LNCaP clone FGC (cell line): ENCODE measurements at regions not wholly inside any gene's neighbourhood (a gene's known extent, or its start where the extent isn't known, plus 50 kb on each side); places are given as distances from the start of the nearest gene placed in this dataset.
A peak's percentile ranks its signal among the peaks of the same experiment; 100 is the strongest.

Experiments used
- DNase-seq: peaks from one replicate; pipeline ENCODE4 v3.0.0-alpha.2; 2011; ENCODE audit warnings: low read depth
- H3K4me3 ChIP-seq: 2 replicates; pipeline ENCODE4 v1.5.1; 2011; ENCODE audit warnings: mild to moderate bottlenecking, low read depth, low read length, control low read depth
- TF ChIP-seq, protein P1 (sequence below): IDR thresholded peaks from 2 replicates; pipeline ENCODE4 v1.5.1; 2012; ENCODE audit warnings: mild to moderate bottlenecking; ENCODE audit not compliant: control insufficient read depth, insufficient read depth; ENCODE audit errors: extremely low read depth

DNA sequence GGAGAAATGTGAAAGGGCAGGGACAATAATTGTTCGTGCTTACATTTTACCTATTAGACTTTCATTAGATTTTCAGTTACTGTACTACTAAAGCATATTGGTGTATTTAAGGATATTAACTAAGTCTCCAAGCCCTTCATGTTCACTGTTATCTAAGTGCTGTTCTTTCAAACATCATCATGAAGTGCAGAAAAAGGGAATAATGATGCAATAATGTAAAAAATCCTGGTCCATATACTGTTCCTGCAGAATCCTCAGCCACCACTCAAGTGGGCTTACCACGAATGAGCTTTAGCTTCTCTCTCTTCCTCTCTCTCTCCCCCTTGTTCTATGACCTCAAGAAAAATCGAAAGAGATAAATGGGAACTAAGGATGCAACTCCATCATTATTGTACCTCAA lies 600.7 kb downstream of the UTRN start:
- TF ChIP-seq, protein P1, sequence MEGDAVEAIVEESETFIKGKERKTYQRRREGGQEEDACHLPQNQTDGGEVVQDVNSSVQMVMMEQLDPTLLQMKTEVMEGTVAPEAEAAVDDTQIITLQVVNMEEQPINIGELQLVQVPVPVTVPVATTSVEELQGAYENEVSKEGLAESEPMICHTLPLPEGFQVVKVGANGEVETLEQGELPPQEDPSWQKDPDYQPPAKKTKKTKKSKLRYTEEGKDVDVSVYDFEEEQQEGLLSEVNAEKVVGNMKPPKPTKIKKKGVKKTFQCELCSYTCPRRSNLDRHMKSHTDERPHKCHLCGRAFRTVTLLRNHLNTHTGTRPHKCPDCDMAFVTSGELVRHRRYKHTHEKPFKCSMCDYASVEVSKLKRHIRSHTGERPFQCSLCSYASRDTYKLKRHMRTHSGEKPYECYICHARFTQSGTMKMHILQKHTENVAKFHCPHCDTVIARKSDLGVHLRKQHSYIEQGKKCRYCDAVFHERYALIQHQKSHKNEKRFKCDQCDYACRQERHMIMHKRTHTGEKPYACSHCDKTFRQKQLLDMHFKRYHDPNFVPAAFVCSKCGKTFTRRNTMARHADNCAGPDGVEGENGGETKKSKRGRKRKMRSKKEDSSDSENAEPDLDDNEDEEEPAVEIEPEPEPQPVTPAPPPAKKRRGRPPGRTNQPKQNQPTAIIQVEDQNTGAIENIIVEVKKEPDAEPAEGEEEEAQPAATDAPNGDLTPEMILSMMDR: no peak
- DNase-seq: no peak
- H3K4me3 ChIP-seq: no peak overlapping the region

DNA sequence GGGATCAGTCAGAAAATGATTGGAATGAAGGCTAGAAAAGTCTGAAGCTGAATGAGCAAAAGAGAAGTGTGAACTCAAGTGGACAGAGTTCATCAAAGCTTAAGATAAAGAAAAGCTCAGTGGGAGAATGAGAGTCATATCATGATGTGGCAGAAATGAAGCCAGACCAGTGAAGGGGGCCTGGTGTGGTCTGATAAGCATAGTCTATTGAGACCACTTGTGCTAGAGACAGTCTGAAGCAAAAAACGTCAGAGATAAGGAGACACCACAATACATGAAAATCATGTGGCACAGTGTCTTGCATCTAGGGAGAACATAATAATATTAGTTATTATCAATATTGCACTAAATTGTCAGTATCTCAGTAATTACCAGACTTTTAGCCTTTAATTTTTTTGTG lies 601.5 kb downstream of the UTRN start:
- TF ChIP-seq, protein P1: no peak
- H3K4me3 ChIP-seq: no peak overlapping the region
- no peak for DNase-seq

DNA sequence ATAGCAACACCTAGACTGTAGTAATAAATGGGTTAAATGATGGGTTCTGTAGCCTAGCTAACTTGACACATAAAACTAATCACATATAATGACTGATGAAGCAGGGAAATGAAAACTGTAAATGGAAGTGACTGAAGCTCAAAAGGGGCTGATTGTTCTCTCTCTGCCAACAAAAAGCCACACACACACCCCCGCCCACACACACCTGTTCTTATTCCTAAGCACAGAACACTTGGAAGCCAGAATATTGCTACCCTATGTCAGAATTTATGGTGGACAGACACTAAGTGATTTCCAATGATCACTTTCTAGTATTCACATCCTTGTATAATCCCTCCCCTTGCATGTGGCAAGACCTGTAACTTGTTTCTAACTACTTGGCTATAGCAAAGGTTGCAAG lies 603.5 kb downstream of the UTRN start:
- DNase-seq: no peak
- no peak overlapping the region for H3K4me3 ChIP-seq
- TF ChIP-seq, protein P1: no peak

DNA sequence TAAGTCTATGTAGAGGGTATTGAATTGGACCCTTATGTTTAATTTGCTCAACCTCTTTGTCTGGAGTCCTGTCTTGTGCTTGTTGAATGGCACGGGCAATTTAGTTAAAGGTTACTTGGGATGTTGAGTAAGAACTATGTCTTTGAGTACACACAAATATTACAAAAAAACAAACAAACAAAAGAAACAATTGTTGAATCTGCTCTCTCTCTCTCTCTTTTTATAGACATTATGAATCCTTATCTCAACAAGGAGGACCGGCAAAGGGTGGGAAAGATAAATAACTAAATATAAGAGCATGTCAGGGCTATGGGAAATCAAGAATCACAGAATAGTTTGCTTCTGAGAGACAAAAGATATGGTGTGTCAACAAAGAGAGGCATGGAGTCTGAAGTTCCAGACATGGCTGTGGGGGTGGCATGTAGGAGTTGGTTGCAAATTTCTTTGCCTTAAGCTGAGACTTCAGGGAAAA lies 608.6 kb downstream of the UTRN start:
- no peak overlapping the region for H3K4me3 ChIP-seq
- peak; percentile 84 for DNase-seq
- TF ChIP-seq, protein P1: no peak

DNA sequence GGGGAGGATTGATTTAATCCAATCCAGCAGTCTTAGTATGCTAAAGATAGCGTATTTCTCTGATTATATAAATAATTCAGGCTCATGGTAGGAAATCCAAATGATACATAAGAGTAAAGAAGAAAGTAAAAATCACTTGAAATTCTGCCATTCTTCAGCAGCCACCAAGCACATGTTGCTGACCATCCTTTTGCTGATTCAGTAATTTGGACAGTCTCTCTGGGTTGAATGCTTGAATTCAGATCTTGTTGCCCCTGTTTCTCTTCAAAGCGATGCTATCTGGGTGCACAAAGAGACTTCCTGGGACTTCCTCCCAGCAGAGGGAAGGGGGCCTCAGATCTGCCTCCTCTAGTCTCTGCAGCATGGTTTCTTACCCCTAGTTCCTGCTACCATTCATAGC lies 609.1 kb downstream of the UTRN start:
- TF ChIP-seq, protein P1: no peak
- no peak for DNase-seq

DNA sequence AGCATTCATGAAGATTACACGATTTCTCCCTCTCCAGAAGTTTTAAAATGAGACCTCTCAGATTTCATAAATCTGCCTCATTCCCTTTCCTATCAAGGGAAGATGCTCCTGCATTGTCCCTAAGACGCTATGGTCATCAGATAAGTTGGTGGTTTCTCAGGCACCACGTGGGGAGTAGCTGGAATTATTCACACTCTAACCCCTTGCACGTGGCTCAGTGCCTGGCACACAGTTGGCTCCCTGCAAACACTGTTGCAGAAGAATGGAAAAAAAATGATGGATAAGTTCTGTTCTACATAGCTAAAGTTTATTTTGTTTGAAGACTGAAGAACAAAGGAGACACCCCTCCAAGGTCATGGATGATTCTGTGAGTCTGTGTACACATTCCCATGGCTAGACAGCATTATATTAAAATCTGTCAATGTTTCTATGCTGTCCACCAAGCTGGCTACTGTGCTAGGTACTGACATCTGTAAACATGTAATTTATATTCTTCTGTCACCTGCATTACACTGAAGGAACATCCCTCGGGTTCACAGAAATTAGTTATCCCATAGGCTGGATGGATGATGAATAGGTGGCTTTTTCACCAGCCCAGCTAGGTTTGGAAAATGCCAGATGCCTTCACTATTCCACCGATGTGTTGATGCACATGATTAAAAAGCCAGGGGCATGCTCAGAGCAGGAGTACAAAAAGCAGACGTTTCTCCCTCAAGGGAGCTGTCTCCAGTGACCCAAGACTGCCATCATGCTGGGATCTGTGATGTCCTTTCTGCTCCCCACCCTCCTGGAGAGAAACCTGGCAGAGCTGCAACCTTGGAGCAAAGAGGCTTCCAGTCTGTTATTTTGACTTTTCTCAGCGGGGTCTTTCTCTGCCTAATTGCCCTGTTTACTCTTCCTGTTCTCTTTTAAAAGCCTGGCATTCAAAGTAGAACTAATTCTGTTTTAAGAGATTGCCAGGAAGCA lies 610.5 kb downstream of the UTRN start:
- no peak overlapping the region for H3K4me3 ChIP-seq
- no peak for DNase-seq
- TF ChIP-seq, protein P1: no peak

More for the DNA sequence above, 609.1 kb downstream of the UTRN start:
- H3K4me3 ChIP-seq: no peak overlapping the region
